Suppressor macrophage treated with lipopolysaccharide for 4 hours (primary cell): ENCODE measurements at regions not wholly inside any gene's neighbourhood (a gene's known extent, or its start where the extent isn't known, plus 50 kb on each side); places are given as distances from the start of the nearest gene placed in this dataset.

ENCODE experiments used
- DNase-seq: peaks from one replicate; pipeline ENCODE4 v3.0.0-alpha.2; 2020

GRCh38 chr5:163623524-163623923 is 118.1 kb downstream of the MAT2B start:
- no peak for DNase-seq

- no peak for DNase-seq
These were observed 118.6 kb downstream of the MAT2B start for GRCh38 chr5:163623986-163624385.

GRCh38 chr5:163624431-163624830 is 119.0 kb downstream of the MAT2B start:
- no peak for DNase-seq

GRCh38 chr5:163626904-163627434 is 121.5 kb downstream of the MAT2B start:
- DNase-seq = no peak

- DNase-seq = no peak
These were observed 126.4 kb downstream of the MAT2B start for GRCh38 chr5:163631856-163632255.

- no peak for DNase-seq
These were observed 128.6 kb downstream of the MAT2B start for GRCh38 chr5:163633926-163634460.

GRCh38 chr5:163635631-163636030 is 130.2 kb downstream of the MAT2B start:
- no peak for DNase-seq

- DNase-seq = no peak
These were observed 137.5 kb downstream of the MAT2B start for GRCh38 chr5:163642904-163643303.

- no peak for DNase-seq
These were observed 140.3 kb downstream of the MAT2B start for GRCh38 chr5:163645421-163646416.

- DNase-seq = no peak
These were observed 144.1 kb downstream of the MAT2B start for GRCh38 chr5:163649514-163649913.

GRCh38 chr5:163653526-163653925 is 148.1 kb downstream of the MAT2B start:
- DNase-seq = no peak

- no peak for DNase-seq
These were observed 153.5 kb downstream of the MAT2B start for GRCh38 chr5:163658702-163659567.

- no peak for DNase-seq
These were observed 154.1 kb downstream of the MAT2B start for GRCh38 chr5:163659568-163659902.

- DNase-seq = no peak
These were observed 155.1 kb downstream of the MAT2B start for GRCh38 chr5:163660486-163660885.

- DNase-seq = no peak
These were observed 155.9 kb downstream of the MAT2B start for GRCh38 chr5:163661360-163661759.

- DNase-seq = no peak
These were observed 164.6 kb downstream of the MAT2B start for GRCh38 chr5:163670036-163670435.

GRCh38 chr5:163677092-163677491 is 171.7 kb downstream of the MAT2B start:
- DNase-seq = no peak

- DNase-seq = no peak
These were observed 176.8 kb downstream of the MAT2B start for GRCh38 chr5:163682234-163682633.

GRCh38 chr5:163687414-163687813 is 182.0 kb downstream of the MAT2B start:
- DNase-seq = no peak

GRCh38 chr5:163692091-163692490 is 186.7 kb downstream of the MAT2B start:
- DNase-seq = no peak

- peak; percentile 38 for DNase-seq
These were observed 190.6 kb downstream of the MAT2B start for GRCh38 chr5:163695830-163696578.

- DNase-seq = no peak
These were observed 191.1 kb downstream of the MAT2B start for GRCh38 chr5:163696579-163696887.
